ENCODE measurements at regions not wholly inside any gene's neighbourhood (a gene's known extent, or its start where the extent isn't known, plus 50 kb on each side); places are given as distances from the start of the nearest gene placed in this dataset.
A peak's percentile ranks its signal among the peaks of the same experiment; 100 is the strongest.

GRCh38 chr5:61916621-61917620 lies 389.1 kb upstream of the KIF2A start:
- no peak for DNase-seq

GRCh38 chr5:61918611-61919010 lies 387.4 kb upstream of the KIF2A start:
- no peak for DNase-seq

GRCh38 chr5:61919920-61920319 lies 386.1 kb upstream of the KIF2A start:
- no peak for DNase-seq

GRCh38 chr5:61924251-61924650 lies 381.8 kb upstream of the KIF2A start:
- no peak for DNase-seq

- no peak for DNase-seq
Observed at GRCh38 chr5:61926911-61927310, 379.1 kb upstream of the KIF2A start.

- DNase-seq = no peak
Observed at GRCh38 chr5:61931236-61931635, 374.8 kb upstream of the KIF2A start.

- peak; percentile 34 for DNase-seq
Observed at GRCh38 chr5:61933787-61934626, 372.0 kb upstream of the KIF2A start.

GRCh38 chr5:61941637-61942036 lies 364.4 kb upstream of the KIF2A start:
- no peak for DNase-seq

GRCh38 chr5:61942462-61943049 lies 363.4 kb upstream of the KIF2A start:
- no peak for DNase-seq

GRCh38 chr5:61943713-61944112 lies 362.3 kb upstream of the KIF2A start:
- DNase-seq = no peak

- no peak for DNase-seq
Observed at GRCh38 chr5:61948151-61948550, 357.9 kb upstream of the KIF2A start.

GRCh38 chr5:61949054-61949678 lies 356.8 kb upstream of the KIF2A start:
- DNase-seq = no peak

GRCh38 chr5:61949679-61950435 lies 356.1 kb upstream of the KIF2A start:
- no peak for DNase-seq

GRCh38 chr5:61951295-61951694 lies 354.7 kb upstream of the KIF2A start:
- no peak for DNase-seq

- DNase-seq = no peak
Observed at GRCh38 chr5:61953913-61954312, 352.1 kb upstream of the KIF2A start.

- no peak for DNase-seq
Observed at GRCh38 chr5:61964201-61964600, 341.8 kb upstream of the KIF2A start.

- no peak for DNase-seq
Observed at GRCh38 chr5:61965069-61965468, 340.9 kb upstream of the KIF2A start.

- no peak for DNase-seq
Observed at GRCh38 chr5:61965490-61965889, 340.5 kb upstream of the KIF2A start.

- no peak for DNase-seq
Observed at GRCh38 chr5:61966296-61966955, 339.6 kb upstream of the KIF2A start.

- no peak for DNase-seq
Observed at GRCh38 chr5:61966997-61967396, 339.0 kb upstream of the KIF2A start.

GRCh38 chr5:61967681-61968080 lies 338.3 kb upstream of the KIF2A start:
- DNase-seq = no peak

- no peak for DNase-seq
Observed at GRCh38 chr5:61969347-61969746, 336.7 kb upstream of the KIF2A start.

All from activated CD4-positive, alpha-beta T cell treated with anti-CD3 and anti-CD28 coated beads for 48 hours (primary cell).